Neural progenitor cell (in vitro differentiated cells): ENCODE measurements at regions not wholly inside any gene's neighbourhood (a gene's known extent, or its start where the extent isn't known, plus 50 kb on each side); places are given as distances from the start of the nearest gene placed in this dataset.
"Not testable (repeated sequence)": the region's sequence is repeated elsewhere in the genome, so short reads cannot be mapped to it uniquely, and the experiment has no call there.

Source experiments
- DNase-seq: peaks from one replicate; pipeline ENCODE4 v3.0.0-alpha.2; 2016; ENCODE audit warnings: low spot score
- H2AFZ ChIP-seq: fragments of 200-600 bp; sonication (generic); replicated peaks from 2 replicates; pipeline ENCODE4 v1.6.1; 2016; ENCODE audit warnings: antibody characterized with exemption
- H3F3A ChIP-seq: fragments of 200-600 bp; sonication (generic); 2 replicates; pipeline ENCODE4 v1.6.1; 2016; ENCODE audit warnings: antibody characterized with exemption, low read depth
- H3K27ac ChIP-seq: fragments of 200-600 bp; sonication (generic); 2 replicates; pipeline ENCODE4 v1.5.1; 2016; ENCODE audit warnings: mild to moderate bottlenecking
- H3K27me3 ChIP-seq: fragments of 200-600 bp; sonication (generic); 2 replicates; pipeline ENCODE4 v1.6.1; 2016; ENCODE audit warnings: mild to moderate bottlenecking, moderate library complexity
- H3K36me3 ChIP-seq: fragments of 200-600 bp; sonication (generic); 2 replicates; pipeline ENCODE4 v1.5.1; 2016
- H3K4me1 ChIP-seq: fragments of 200-600 bp; sonication (generic); 2 replicates; pipeline ENCODE4 v1.6.1; 2016; ENCODE audit warnings: mixed run types
- H3K4me2 ChIP-seq: fragments of 200-600 bp; sonication (generic); 2 replicates; pipeline ENCODE4 v1.6.1; 2016
- H3K4me3 ChIP-seq: fragments of 200-600 bp; sonication (generic); 2 replicates; pipeline ENCODE4 v1.5.1; 2016
- H3K79me2 ChIP-seq: fragments of 200-600 bp; sonication (generic); 2 replicates; pipeline ENCODE4 v1.6.1; 2016; ENCODE audit warnings: low read depth
- H3K9ac ChIP-seq: fragments of 200-600 bp; sonication (generic); 2 replicates; pipeline ENCODE4 v1.6.1; 2016
- H3K9me3 ChIP-seq: fragments of 200-600 bp; sonication (generic); 2 replicates; pipeline ENCODE4 v1.5.1; 2016; ENCODE audit warnings: low read depth
- H4K20me1 ChIP-seq: fragments of 200-600 bp; sonication (generic); 2 replicates; pipeline ENCODE4 v1.6.1; 2016; ENCODE audit warnings: low read depth
- H3K27ac Mint-ChIP-seq: 3 replicates; pipeline ENCODE4 v1.8.0; 2021; ENCODE audit warnings: mixed read lengths
- H3K27me3 Mint-ChIP-seq: 2 replicates; pipeline ENCODE4 v1.8.0; 2022; ENCODE audit warnings: low read depth, mild to moderate bottlenecking, inconsistent platforms, moderate library complexity, mixed read lengths; ENCODE audit not compliant: insufficient read depth
- H3K36me3 Mint-ChIP-seq: 3 replicates; pipeline ENCODE4 v1.8.0; 2021; ENCODE audit warnings: mixed read lengths
- H3K4me1 Mint-ChIP-seq: 3 replicates; pipeline ENCODE4 v1.8.0; 2021; ENCODE audit warnings: mixed read lengths
- H3K4me3 Mint-ChIP-seq: 3 replicates; pipeline ENCODE4 v1.8.0; 2021; ENCODE audit warnings: mild to moderate bottlenecking, moderate library complexity, mixed read lengths
- H3K9me3 Mint-ChIP-seq: 3 replicates; pipeline ENCODE4 v1.8.0; 2020; ENCODE audit warnings: mixed read lengths
- EZH2 ChIP-seq: fragments of 200-600 bp; sonication (generic); IDR thresholded peaks from 2 replicates; pipeline ENCODE4 v1.6.1; 2017; ENCODE audit warnings: antibody characterized with exemption, mild to moderate bottlenecking, moderate library complexity
- EZH2phosphoT487 ChIP-seq: fragments of 200-600 bp; sonication (generic); IDR thresholded peaks from 2 replicates; pipeline ENCODE4 v1.6.1; 2017; ENCODE audit warnings: antibody characterized with exemption
- TF ChIP-seq, protein P1 (sequence below): fragments of 200-600 bp; sonication (generic); IDR thresholded peaks from 2 replicates; pipeline ENCODE4 v1.5.1; 2017; ENCODE audit warnings: antibody characterized with exemption, mild to moderate bottlenecking

DNA sequence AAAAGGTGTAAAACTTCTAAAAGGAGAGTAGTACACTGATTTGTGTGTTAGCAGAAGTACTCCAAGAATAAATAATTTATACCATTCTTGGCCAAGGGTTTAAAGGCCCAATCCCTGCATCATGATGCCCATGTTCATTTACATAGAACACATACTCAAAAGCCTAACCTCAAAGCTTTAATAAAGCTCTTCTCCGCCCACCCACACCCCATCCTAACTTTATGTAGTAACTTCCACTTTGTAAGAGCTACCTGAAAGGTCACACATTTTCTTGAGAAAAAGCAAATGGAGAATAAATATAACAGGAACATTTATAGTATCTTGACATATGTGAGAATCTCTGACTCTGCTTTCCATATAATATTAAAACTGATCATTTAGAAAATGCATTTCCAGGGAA lies 148.8 kb upstream of the FREM1 start:
- no peak for DNase-seq
- Histone ChIP-seq H2AFZ (no peak overlapping the region), H3K27me3 (no peaks in the 10 kb centered on the region), H3K9ac (no peak overlapping the region), H4K20me1 (no peaks in the 10 kb centered on the region), H3K4me1 (no peaks in the 10 kb centered on the region), H3F3A (no peaks in the 10 kb centered on the region), H3K27ac (no peak overlapping the region), H3K36me3 (no peaks in the 10 kb centered on the region), H3K4me3 (no peak overlapping the region), H3K4me2 (no peak overlapping the region), H3K9me3 (no peaks in the 10 kb centered on the region), H3K79me2 (no peaks in the 10 kb centered on the region)
- TF ChIP-seq, protein P1, sequence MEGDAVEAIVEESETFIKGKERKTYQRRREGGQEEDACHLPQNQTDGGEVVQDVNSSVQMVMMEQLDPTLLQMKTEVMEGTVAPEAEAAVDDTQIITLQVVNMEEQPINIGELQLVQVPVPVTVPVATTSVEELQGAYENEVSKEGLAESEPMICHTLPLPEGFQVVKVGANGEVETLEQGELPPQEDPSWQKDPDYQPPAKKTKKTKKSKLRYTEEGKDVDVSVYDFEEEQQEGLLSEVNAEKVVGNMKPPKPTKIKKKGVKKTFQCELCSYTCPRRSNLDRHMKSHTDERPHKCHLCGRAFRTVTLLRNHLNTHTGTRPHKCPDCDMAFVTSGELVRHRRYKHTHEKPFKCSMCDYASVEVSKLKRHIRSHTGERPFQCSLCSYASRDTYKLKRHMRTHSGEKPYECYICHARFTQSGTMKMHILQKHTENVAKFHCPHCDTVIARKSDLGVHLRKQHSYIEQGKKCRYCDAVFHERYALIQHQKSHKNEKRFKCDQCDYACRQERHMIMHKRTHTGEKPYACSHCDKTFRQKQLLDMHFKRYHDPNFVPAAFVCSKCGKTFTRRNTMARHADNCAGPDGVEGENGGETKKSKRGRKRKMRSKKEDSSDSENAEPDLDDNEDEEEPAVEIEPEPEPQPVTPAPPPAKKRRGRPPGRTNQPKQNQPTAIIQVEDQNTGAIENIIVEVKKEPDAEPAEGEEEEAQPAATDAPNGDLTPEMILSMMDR = no peak
- no peak for TF ChIP-seq EZH2
- no peak for TF ChIP-seq EZH2phosphoT487
- Mint-ChIP-seq H3K27me3 (no peaks in the 10 kb centered on the region), H3K4me1 (no peaks in the 10 kb centered on the region), H3K9me3 (peaks cover 6% of the 10 kb centered on the region), H3K36me3 (no peaks in the 10 kb centered on the region), H3K27ac (no peak overlapping the region), H3K4me3 (no peak overlapping the region)

DNA sequence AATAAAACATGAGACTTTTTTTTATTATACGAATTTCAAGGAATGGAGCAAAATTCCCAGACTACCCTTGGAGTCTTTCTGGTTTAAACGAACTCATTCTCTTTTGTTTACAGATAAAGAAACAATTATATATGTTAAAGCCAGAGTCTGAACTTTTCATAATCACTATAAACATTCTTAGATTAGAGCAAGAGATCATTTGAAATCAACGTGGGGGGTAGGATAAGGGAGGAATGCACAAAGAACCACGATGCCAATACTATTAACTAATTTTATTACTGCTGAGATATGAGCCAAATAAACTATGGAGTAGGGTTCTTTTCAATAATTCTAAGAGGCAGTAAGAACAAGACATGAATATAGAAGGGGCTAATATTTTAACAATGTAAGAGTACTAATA lies 148.0 kb upstream of the FREM1 start:
- no peak overlapping the region for H3K9ac ChIP-seq
- Mint-ChIP-seq H3K36me3 (no peaks in the 10 kb centered on the region), H3K4me3 (no peak overlapping the region), H3K9me3 (peaks cover 6% of the 10 kb centered on the region), H3K27me3 (no peaks in the 10 kb centered on the region), H3K27ac (no peak overlapping the region), H3K4me1 (no peaks in the 10 kb centered on the region)
- H3K9me3 ChIP-seq = no peaks in the 10 kb centered on the region
- no peak overlapping the region for H3K27ac ChIP-seq
- H3K4me1 ChIP-seq = no peaks in the 10 kb centered on the region
- no peaks in the 10 kb centered on the region for H3K36me3 ChIP-seq
- H4K20me1 ChIP-seq = no peaks in the 10 kb centered on the region
- H3K4me2 ChIP-seq = no peak overlapping the region
- no peaks in the 10 kb centered on the region for H3F3A ChIP-seq
- H2AFZ ChIP-seq = no peak overlapping the region
- no peaks in the 10 kb centered on the region for H3K79me2 ChIP-seq
- H3K4me3 ChIP-seq = no peak overlapping the region
- no peaks in the 10 kb centered on the region for H3K27me3 ChIP-seq
- TF ChIP-seq EZH2phosphoT487 (no peak), EZH2 (no peak)
- TF ChIP-seq, protein P1 = no peak
- no peak for DNase-seq

DNA sequence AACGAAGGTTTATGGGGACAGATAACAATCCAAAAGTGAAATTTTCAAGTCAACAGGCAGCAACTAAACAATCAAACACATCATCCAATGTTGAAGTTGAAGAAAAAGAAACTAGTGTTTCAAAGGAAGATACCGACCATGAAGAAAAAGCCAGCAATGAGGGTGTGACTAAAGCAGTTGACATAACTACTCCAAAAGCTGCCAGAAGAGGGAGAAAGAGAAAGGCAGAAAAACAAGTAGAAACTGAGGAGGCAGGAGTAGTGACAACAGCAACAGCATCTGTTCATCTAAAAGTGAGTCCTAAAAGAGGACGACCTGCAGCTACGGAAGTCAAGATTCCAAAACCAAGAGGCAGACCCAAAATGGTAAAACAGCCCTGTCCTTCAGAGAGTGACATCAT lies 145.1 kb upstream of the FREM1 start:
- H3K36me3 Mint-ChIP-seq, H3K4me1 ChIP-seq, H3F3A ChIP-seq, H3K9me3 Mint-ChIP-seq, H3K79me2 ChIP-seq, H3K27me3 ChIP-seq, H3K4me3 Mint-ChIP-seq, H3K4me2 ChIP-seq, H3K4me1 Mint-ChIP-seq, H3K27ac Mint-ChIP-seq, H3K9me3 ChIP-seq, H3K4me3 ChIP-seq, H3K27me3 Mint-ChIP-seq, H4K20me1 ChIP-seq, H3K36me3 ChIP-seq, H3K9ac ChIP-seq, H3K27ac ChIP-seq: not testable (repeated sequence)
- H2AFZ ChIP-seq = peak overlapping the region; percentile 92
- TF ChIP-seq, protein P1 = peak; percentile 42
- peak; percentile 23 for DNase-seq

DNA sequence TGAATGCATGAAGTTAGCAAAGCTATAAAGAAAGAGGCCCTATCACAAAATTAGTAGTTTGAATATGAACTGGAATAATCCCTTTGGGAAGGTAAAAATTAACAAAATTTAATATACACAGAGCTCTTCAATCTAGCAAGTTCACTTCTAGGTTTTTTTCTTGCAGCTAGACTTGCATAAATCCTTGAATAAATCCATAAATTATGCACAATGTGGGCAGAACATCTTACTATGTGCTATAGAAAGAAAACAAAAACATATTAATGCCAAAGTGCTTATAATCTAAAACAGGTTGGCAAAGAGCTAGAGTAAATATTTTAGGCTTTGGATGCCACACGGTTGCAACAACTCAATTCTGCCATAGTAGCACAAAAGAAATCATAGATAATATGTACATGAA lies 138.5 kb upstream of the FREM1 start:
- no peak overlapping the region for H3K4me2 ChIP-seq
- no peaks in the 10 kb centered on the region for H3K27me3 ChIP-seq
- Mint-ChIP-seq H3K9me3 (peaks cover 2% of the 10 kb centered on the region), H3K4me3 (no peak overlapping the region), H3K4me1 (no peaks in the 10 kb centered on the region), H3K36me3 (no peaks in the 10 kb centered on the region), H3K27ac (no peak overlapping the region), H3K27me3 (no peaks in the 10 kb centered on the region)
- no peaks in the 10 kb centered on the region for H3K9me3 ChIP-seq
- H3F3A ChIP-seq = no peaks in the 10 kb centered on the region
- no peak overlapping the region for H2AFZ ChIP-seq
- H3K79me2 ChIP-seq = no peaks in the 10 kb centered on the region
- no peak for DNase-seq
- no peaks in the 10 kb centered on the region for H4K20me1 ChIP-seq
- H3K36me3 ChIP-seq = no peaks in the 10 kb centered on the region
- H3K4me1 ChIP-seq = no peaks in the 10 kb centered on the region
- H3K4me3 ChIP-seq = no peak overlapping the region
- H3K9ac ChIP-seq = no peak overlapping the region
- TF ChIP-seq EZH2phosphoT487 (no peak), EZH2 (no peak)
- TF ChIP-seq, protein P1 = no peak
- H3K27ac ChIP-seq = no peak overlapping the region
